Vagina (tissue), 2 donors: ENCODE measurements at regions not wholly inside any gene's neighbourhood (a gene's known extent, or its start where the extent isn't known, plus 50 kb on each side); places are given as distances from the start of the nearest gene placed in this dataset.

ENCODE experiments used
- CTCF ChIP-seq, 3 experiments: fragments of 450-650 bp in 2 of 3; fragments of 200-600 bp in 1 of 3; sonication (generic) in 1 of 3; IDR thresholded peaks; one replicate each; pipeline ENCODE4 v1.5.1; 2017 to 2019; ENCODE audit warnings: antibody characterized with exemption in 3 of 3, mild to moderate bottlenecking in 2 of 3, moderate library complexity in 2 of 3
- POLR2AphosphoS5 ChIP-seq, 2 donors: sonication (generic); formaldehyde crosslinking; IDR thresholded peaks; one replicate each; pipeline ENCODE4 v1.9.0; 2017; ENCODE audit warnings: antibody characterized with exemption in 2 of 2, mild to moderate bottlenecking in 2 of 2, low read depth in 1 of 2; ENCODE audit not compliant: insufficient read depth in 1 of 2

GRCh38 chr15:98127586-98127985 lies 167.1 kb downstream of the ARRDC4 start:
- TF ChIP-seq CTCF (IDR thresholded peaks at IDR 0.05) = no peak
- no peak for TF ChIP-seq POLR2AphosphoS5 (IDR thresholded peaks at IDR 0.05; ENCODE audit: insufficient read depth in 1 of 2, low read depth in 1 of 2)
